WTC11 (cell line): ENCODE measurements at regions not wholly inside any gene's neighbourhood (a gene's known extent, or its start where the extent isn't known, plus 50 kb on each side); places are given as distances from the start of the nearest gene placed in this dataset.

Source experiments
- ATAC-seq: fragments of 200-7000 bp; cut with Tn5 transposase; 2 replicates; pipeline ENCODE4 v1.10.0; 2021; ENCODE audit warnings: mild to moderate bottlenecking, moderate library complexity
- CTCF ChIA-PET: fragments of 300-600 bp; sonication (Branson Sonifier 250); formaldehyde crosslinking; loops from one replicate; lab custom pipeline; 2021; ENCODE audit warnings: antibody characterized with exemption; lab: Charles Lee
- POLR2A ChIA-PET: fragments of 350-600 bp; sonication (Branson Sonifier 250); formaldehyde crosslinking; loops from one replicate; lab custom pipeline; 2021; ENCODE audit warnings: antibody characterized with exemption; lab: Charles Lee
- DNase-seq: peaks from one replicate; pipeline ENCODE4 v3.0.0; 2021; ENCODE audit warnings: low spot score
- H3K27ac Mint-ChIP-seq: 2 replicates; pipeline ENCODE4 v1.8.0; 2021; ENCODE audit warnings: mixed read lengths
- H3K27me3 Mint-ChIP-seq: 2 replicates; pipeline ENCODE4 v1.8.0; 2021; ENCODE audit warnings: low read depth, mild to moderate bottlenecking, moderate library complexity, mixed read lengths
- H3K36me3 Mint-ChIP-seq: 2 replicates; pipeline ENCODE4 v1.8.0; 2021; ENCODE audit warnings: mixed read lengths
- H3K4me1 Mint-ChIP-seq: 2 replicates; pipeline ENCODE4 v1.8.0; 2022; ENCODE audit warnings: mixed read lengths
- H3K4me3 Mint-ChIP-seq: 2 replicates; pipeline ENCODE4 v1.8.0; 2021; ENCODE audit warnings: mild to moderate bottlenecking, moderate library complexity, mixed read lengths
- H3K9me3 Mint-ChIP-seq: 2 replicates; pipeline ENCODE4 v1.8.0; 2021; ENCODE audit warnings: mixed read lengths
- AFF4 ChIP-seq: sonication (generic); formaldehyde crosslinking; IDR thresholded peaks from 2 replicates; pipeline ENCODE4 v1.8.1; 2023; ENCODE audit warnings: mild to moderate bottlenecking, missing genetic modification reagents, borderline replicate concordance
- ARID4B ChIP-seq: sonication (generic); formaldehyde crosslinking; IDR thresholded peaks from 2 replicates; pipeline ENCODE4 v1.8.0; 2023; ENCODE audit warnings: missing genetic modification reagents, mild to moderate bottlenecking, borderline replicate concordance
- CREB1 ChIP-seq: sonication (generic); formaldehyde crosslinking; IDR thresholded peaks from 2 replicates; pipeline ENCODE4 v1.8.0; 2023; ENCODE audit warnings: mild to moderate bottlenecking, missing genetic modification reagents
- ELF4 ChIP-seq: sonication (generic); formaldehyde crosslinking; IDR thresholded peaks from 2 replicates; pipeline ENCODE4 v1.8.1; 2022; ENCODE audit warnings: low read depth, mild to moderate bottlenecking, moderate library complexity, missing genetic modification reagents
- ERG ChIP-seq: fragments of 250-450 bp; sonication (Bioruptor Pico); IDR thresholded peaks from 2 replicates; pipeline ENCODE4 v1.8.0; 2021; ENCODE audit warnings: mild to moderate bottlenecking
- FOXJ3 ChIP-seq: sonication (generic); formaldehyde crosslinking; IDR thresholded peaks from 2 replicates; pipeline ENCODE4 v1.9.0; 2021; ENCODE audit warnings: missing genetic modification reagents, mild to moderate bottlenecking, borderline replicate concordance
- FOXK1 ChIP-seq: sonication (generic); formaldehyde crosslinking; IDR thresholded peaks from 2 replicates; pipeline ENCODE4 v1.8.0; 2022; ENCODE audit warnings: mild to moderate bottlenecking, moderate library complexity, missing genetic modification reagents
- GABPB1 ChIP-seq: sonication (generic); formaldehyde crosslinking; IDR thresholded peaks from 2 replicates; pipeline ENCODE4 v1.8.1; 2023; ENCODE audit warnings: mild to moderate bottlenecking, missing genetic modification reagents
- HMGXB4 ChIP-seq: sonication (generic); formaldehyde crosslinking; IDR thresholded peaks from 2 replicates; pipeline ENCODE4 v1.8.1; 2023; ENCODE audit warnings: mild to moderate bottlenecking, moderate library complexity, missing genetic modification reagents
- MYBL2 ChIP-seq: sonication (generic); formaldehyde crosslinking; IDR thresholded peaks from 2 replicates; pipeline ENCODE4 v1.8.1; 2023; ENCODE audit warnings: mild to moderate bottlenecking, moderate library complexity, missing genetic modification reagents
- NFYB ChIP-seq: sonication (generic); formaldehyde crosslinking; conservative IDR thresholded peaks from 2 replicates; pipeline ENCODE4 v1.8.0; 2022; ENCODE audit warnings: low read depth, missing genetic modification reagents
- PRRX2 ChIP-seq: fragments of 250-450 bp; sonication (Bioruptor Pico); IDR thresholded peaks from 2 replicates; pipeline ENCODE4 v1.8.0; 2021; ENCODE audit warnings: mild to moderate bottlenecking
- RORB ChIP-seq: fragments of 250-450 bp; sonication (Bioruptor Pico); IDR thresholded peaks from 2 replicates; pipeline ENCODE4 v1.9.0; 2021; ENCODE audit warnings: mild to moderate bottlenecking
- TCF7 ChIP-seq: sonication (generic); formaldehyde crosslinking; IDR thresholded peaks from 2 replicates; pipeline ENCODE4 v1.8.0; 2022; ENCODE audit warnings: mild to moderate bottlenecking, low read depth, missing genetic modification reagents, moderate library complexity
- TP53 ChIP-seq: sonication (generic); formaldehyde crosslinking; IDR thresholded peaks from 2 replicates; pipeline ENCODE4 v1.8.1; 2023; ENCODE audit warnings: mild to moderate bottlenecking, missing genetic modification reagents
- ZNF121 ChIP-seq: sonication (generic); formaldehyde crosslinking; IDR thresholded peaks from 2 replicates; pipeline ENCODE4 v1.8.0; 2023; ENCODE audit warnings: missing genetic modification reagents
- ZNF263 ChIP-seq: sonication (generic); formaldehyde crosslinking; IDR thresholded peaks from 2 replicates; pipeline ENCODE4 v1.8.1; 2022; ENCODE audit warnings: low read depth, mild to moderate bottlenecking, moderate library complexity, missing genetic modification reagents
- ZNF317 ChIP-seq: sonication (generic); formaldehyde crosslinking; IDR thresholded peaks from 2 replicates; pipeline ENCODE4 v1.8.1; 2023; ENCODE audit warnings: low read depth, mild to moderate bottlenecking, moderate library complexity, missing genetic modification reagents, borderline replicate concordance
- TF ChIP-seq, protein P1 (sequence below): sonication (generic); formaldehyde crosslinking; IDR thresholded peaks from 2 replicates; pipeline ENCODE4 v1.8.0; 2023; ENCODE audit warnings: missing genetic modification reagents
- TF ChIP-seq, protein P2 (sequence below): fragments of 250-450 bp; sonication (Bioruptor Pico); IDR thresholded peaks from 2 replicates; pipeline ENCODE4 v1.9.0; 2021; ENCODE audit warnings: moderate library complexity, mild to moderate bottlenecking, inconsistent platforms, borderline replicate concordance

GRCh38 chr13:38017320-38017719 is 147.7 kb upstream of the TRPC4 start (continued):
- TF ChIP-seq AFF4 (CRISPR knock-in tag), result no peak
- TF ChIP-seq ARID4B, result no peak
- no peak for TF ChIP-seq ELF4 (CRISPR knock-in tag)
- TF ChIP-seq, protein P1, sequence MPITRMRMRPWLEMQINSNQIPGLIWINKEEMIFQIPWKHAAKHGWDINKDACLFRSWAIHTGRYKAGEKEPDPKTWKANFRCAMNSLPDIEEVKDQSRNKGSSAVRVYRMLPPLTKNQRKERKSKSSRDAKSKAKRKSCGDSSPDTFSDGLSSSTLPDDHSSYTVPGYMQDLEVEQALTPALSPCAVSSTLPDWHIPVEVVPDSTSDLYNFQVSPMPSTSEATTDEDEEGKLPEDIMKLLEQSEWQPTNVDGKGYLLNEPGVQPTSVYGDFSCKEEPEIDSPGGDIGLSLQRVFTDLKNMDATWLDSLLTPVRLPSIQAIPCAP (CRISPR knock-in tag), result no peak
- no peak for TF ChIP-seq ZNF317 (CRISPR knock-in tag)

DNA sequence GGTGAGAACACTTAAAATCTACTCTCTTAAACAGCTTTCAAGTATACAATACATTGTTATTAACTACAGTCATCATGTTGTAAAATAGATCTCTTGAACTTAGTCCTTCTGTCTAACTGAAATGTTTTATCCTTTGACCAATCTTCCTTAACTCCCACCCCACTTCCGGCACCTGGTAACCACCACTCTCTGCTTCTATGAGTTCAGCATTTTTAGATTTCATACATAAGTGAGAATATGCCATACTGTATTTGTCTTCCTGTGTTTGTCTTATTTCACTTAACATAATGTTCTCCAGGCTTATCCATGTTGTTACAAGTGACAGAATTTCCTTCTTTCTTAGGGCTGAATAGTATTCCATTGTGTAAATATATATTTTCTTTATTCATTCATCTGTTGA is 144.1 kb upstream of the TRPC4 start:
- no peak for DNase-seq
- no peak overlapping the region for H3K27ac Mint-ChIP-seq
- H3K36me3 Mint-ChIP-seq, result peaks cover 21% of the 10 kb centered on the region
- ATAC-seq, result no peak
- no peak overlapping the region for H3K4me3 Mint-ChIP-seq
- CTCF ChIA-PET, result no interaction called here
- no peaks in the 10 kb centered on the region for H3K27me3 Mint-ChIP-seq
- H3K9me3 Mint-ChIP-seq, result peaks cover 22% of the 10 kb centered on the region
- no peaks in the 10 kb centered on the region for H3K4me1 Mint-ChIP-seq
- POLR2A ChIA-PET, result no interaction called here
- TF ChIP-seq PRRX2 (no peak), ZNF263 (CRISPR knock-in tag) (no peak), TCF7 (CRISPR knock-in tag) (no peak), AFF4 (CRISPR knock-in tag) (no peak), ZNF121 (CRISPR knock-in tag) (no peak), FOXK1 (no peak), NFYB (CRISPR knock-in tag) (no peak), HMGXB4 (CRISPR knock-in tag) (no peak), MYBL2 (CRISPR knock-in tag) (no peak), RORB (no peak), TP53 (CRISPR knock-in tag) (no peak), CREB1 (no peak), ERG (no peak), FOXJ3 (no peak), GABPB1 (CRISPR knock-in tag) (no peak)
- TF ChIP-seq, protein P2, sequence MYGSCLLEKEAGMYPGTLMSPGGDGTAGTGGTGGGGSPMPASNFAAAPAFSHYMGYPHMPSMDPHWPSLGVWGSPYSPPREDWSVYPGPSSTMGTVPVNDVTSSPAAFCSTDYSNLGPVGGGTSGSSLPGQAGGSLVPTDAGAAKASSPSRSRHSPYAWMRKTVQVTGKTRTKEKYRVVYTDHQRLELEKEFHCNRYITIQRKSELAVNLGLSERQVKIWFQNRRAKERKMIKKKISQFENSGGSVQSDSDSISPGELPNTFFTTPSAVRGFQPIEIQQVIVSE (CRISPR knock-in tag), result no peak
